ENCODE measurements at regions not wholly inside any gene's neighbourhood (a gene's known extent, or its start where the extent isn't known, plus 50 kb on each side); places are given as distances from the start of the nearest gene placed in this dataset.

GRCh38 chr4:31442236-31442635 is 722.1 kb downstream of the PCDH7 start:
- no peak for ATAC-seq

GRCh38 chr4:31445526-31445925 is 725.4 kb downstream of the PCDH7 start:
- Histone ChIP-seq H3K9ac (ENCODE audit: low read length) (no peak overlapping the region), H2AFZ (ENCODE audit: low read length) (no peak overlapping the region), H3K9me3 (ENCODE audit: low read length) (no peaks in the 10 kb centered on the region), H3K79me2 (ENCODE audit: low read length) (no peaks in the 10 kb centered on the region), H3K4me1 (ENCODE audit: insufficient read depth, low read length) (no peaks in the 10 kb centered on the region), H4K20me1 (ENCODE audit: low read length) (no peaks in the 10 kb centered on the region), H3K4me2 (ENCODE audit: low read length) (no peak overlapping the region), H3K4me3 (ENCODE audit: low read length) (no peak overlapping the region), H3K27me3 (ENCODE audit: low read length) (no peaks in the 10 kb centered on the region), H3K27ac (ENCODE audit: low read length) (no peak overlapping the region), H3K36me3 (ENCODE audit: low read depth, low read length) (no peaks in the 10 kb centered on the region), H3F3A (ENCODE audit: low read length, unreplicated experiment) (no peaks in the 10 kb centered on the region), H3K9me2 (replicated peaks; ENCODE audit: low read length) (no peaks in the 10 kb centered on the region)
- no peak for ATAC-seq
- BruUV-seq (replicated peaks) = no TSS peak
- DNase-seq = no peak
- TF ChIP-seq EZH2 (IDR thresholded peaks at IDR 0.05; ENCODE audit: low read length, unreplicated experiment) (no peak), EZH2phosphoT487 (IDR thresholded peaks at IDR 0.05; ENCODE audit: borderline replicate concordance, low read length) (no peak), CTCF (conservative IDR thresholded peaks at IDR 0.05; ENCODE audit: low read depth, low read length) (no peak)
- ChIA-PET POLR2A (ENCODE audit: unreplicated experiment) (no interaction called here), CTCF (interaction anchor here (0.6 kb wide), 1 partner anchor 21 kb away, joined by 4 read pairs; no protein-coding TSS in a partner anchor)
- intact Hi-C loops (cut with micrococcal nuclease) = no loop called here

More at GRCh38 chr4:31442236-31442635, 722.1 kb downstream of the PCDH7 start:
- no peaks in the 10 kb centered on the region for H3F3A ChIP-seq (ENCODE audit: low read length, unreplicated experiment)
- H3K27me3 ChIP-seq (ENCODE audit: low read length) = no peaks in the 10 kb centered on the region
- BruUV-seq (replicated peaks) = no TSS peak
- H3K36me3 ChIP-seq (ENCODE audit: low read depth, low read length) = no peaks in the 10 kb centered on the region
- H3K4me3 ChIP-seq (ENCODE audit: low read length) = no peak overlapping the region
- intact Hi-C loops (cut with micrococcal nuclease) = no loop called here
- no peak overlapping the region for H3K27ac ChIP-seq (ENCODE audit: low read length)
- no peak overlapping the region for H2AFZ ChIP-seq (ENCODE audit: low read length)
- H3K9ac ChIP-seq (ENCODE audit: low read length) = no peak overlapping the region
- H3K4me2 ChIP-seq (ENCODE audit: low read length) = no peak overlapping the region
- no peaks in the 10 kb centered on the region for H3K9me2 ChIP-seq (replicated peaks; ENCODE audit: low read length)
- ChIA-PET POLR2A (ENCODE audit: unreplicated experiment) (no interaction called here), CTCF (no interaction called here)
- no peaks in the 10 kb centered on the region for H3K9me3 ChIP-seq (ENCODE audit: low read length)
- H3K4me1 ChIP-seq (ENCODE audit: insufficient read depth, low read length) = no peaks in the 10 kb centered on the region
- no peak for DNase-seq
- no peaks in the 10 kb centered on the region for H3K79me2 ChIP-seq (ENCODE audit: low read length)
- H4K20me1 ChIP-seq (ENCODE audit: low read length) = no peaks in the 10 kb centered on the region
- no peak for TF ChIP-seq CTCF (conservative IDR thresholded peaks at IDR 0.05; ENCODE audit: low read depth, low read length)
- no peak for TF ChIP-seq EZH2phosphoT487 (IDR thresholded peaks at IDR 0.05; ENCODE audit: borderline replicate concordance, low read length)
- TF ChIP-seq EZH2 (IDR thresholded peaks at IDR 0.05; ENCODE audit: low read length, unreplicated experiment) = no peak

- Histone ChIP-seq H4K20me1 (ENCODE audit: low read length) (no peaks in the 10 kb centered on the region), H3K27ac (ENCODE audit: low read length) (no peak overlapping the region), H2AFZ (ENCODE audit: low read length) (no peak overlapping the region), H3K9ac (ENCODE audit: low read length) (no peak overlapping the region), H3K9me3 (ENCODE audit: low read length) (no peaks in the 10 kb centered on the region), H3K4me3 (ENCODE audit: low read length) (no peak overlapping the region), H3K4me2 (ENCODE audit: low read length) (no peak overlapping the region), H3F3A (ENCODE audit: low read length, unreplicated experiment) (no peaks in the 10 kb centered on the region), H3K27me3 (ENCODE audit: low read length) (no peaks in the 10 kb centered on the region), H3K4me1 (ENCODE audit: insufficient read depth, low read length) (no peaks in the 10 kb centered on the region), H3K79me2 (ENCODE audit: low read length) (no peaks in the 10 kb centered on the region), H3K36me3 (ENCODE audit: low read depth, low read length) (no peaks in the 10 kb centered on the region), H3K9me2 (replicated peaks; ENCODE audit: low read length) (no peaks in the 10 kb centered on the region)
- BruUV-seq (replicated peaks) = no TSS peak
- TF ChIP-seq EZH2 (IDR thresholded peaks at IDR 0.05; ENCODE audit: low read length, unreplicated experiment) (no peak), CTCF (conservative IDR thresholded peaks at IDR 0.05; ENCODE audit: low read depth, low read length) (no peak), EZH2phosphoT487 (IDR thresholded peaks at IDR 0.05; ENCODE audit: borderline replicate concordance, low read length) (no peak)
- POLR2A ChIA-PET (ENCODE audit: unreplicated experiment) = interaction anchor here (0.6 to 0.8 kb wide), 2 partner anchors 18 to 142 kb away, joined by 3 to 4 read pairs; no protein-coding TSS in a partner anchor
- peak; percentile 4 for DNase-seq
- intact Hi-C loops (cut with micrococcal nuclease) = loop anchor here (5.0 kb wide), 1 partner anchor 43 kb away; no protein-coding TSS in a partner anchor
- peak; percentile 95 for ATAC-seq
- CTCF ChIA-PET = no interaction called here
These were observed 735.4 kb downstream of the PCDH7 start for GRCh38 chr4:31455612-31456011.
